Skin epidermis (tissue), 12 donors: ENCODE measurements at regions not wholly inside any gene's neighbourhood (a gene's known extent, or its start where the extent isn't known, plus 50 kb on each side); places are given as distances from the start of the nearest gene placed in this dataset.

Source experiments
- H3K27ac ChIP-seq, 21 experiments: fragments of 200-600 bp; sonication (generic) in 11 of 21; one replicate each; pipeline ENCODE4 v1.5.0; 2020; ENCODE audit warnings: mild to moderate bottlenecking in 3 of 21, inconsistent platforms in 2 of 21, moderate library complexity in 2 of 21
- H3K4me3 ChIP-seq, 7 experiments: fragments of 200-600 bp; sonication (generic) in 2 of 7; one replicate each; pipeline ENCODE4 v1.5.0; 2020; ENCODE audit warnings: inconsistent platforms in 2 of 7, mild to moderate bottlenecking in 2 of 7, moderate library complexity in 1 of 7

DNA sequence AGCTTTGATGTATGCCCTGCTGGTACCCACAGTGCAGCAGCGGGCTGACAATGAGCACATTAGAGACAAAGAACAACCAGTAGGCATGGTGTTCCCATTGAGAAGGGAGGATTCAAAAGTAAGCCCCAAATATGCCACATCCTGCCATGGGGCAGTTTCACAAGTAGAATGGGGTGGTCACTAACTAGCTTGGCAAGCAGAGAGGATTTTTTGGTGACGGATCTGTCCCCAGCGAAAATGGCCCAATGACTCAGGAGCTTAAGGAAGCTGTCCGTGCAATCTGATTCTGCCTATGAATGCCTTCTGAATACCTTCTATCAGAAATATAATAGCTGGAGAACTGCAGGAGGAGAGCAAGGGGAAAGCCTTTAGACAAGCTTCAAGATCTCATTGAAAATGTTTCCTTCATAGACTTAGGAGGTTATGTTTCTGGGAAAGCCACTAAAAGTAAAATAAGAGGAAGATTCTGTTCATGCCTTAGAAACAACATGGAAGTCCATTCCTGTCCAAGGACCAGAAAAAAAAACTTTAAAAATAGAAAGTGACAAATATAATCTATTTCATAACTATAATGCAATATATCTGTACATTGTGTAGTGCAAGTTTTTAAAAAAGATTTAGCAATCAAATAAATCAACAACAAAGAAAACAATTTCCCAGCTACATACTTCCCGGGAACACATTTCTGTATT, 117.5 kb upstream of the SLC14A2 start:
- no peak overlapping the region for H3K4me3 ChIP-seq
- no peak overlapping the region for H3K27ac ChIP-seq

DNA sequence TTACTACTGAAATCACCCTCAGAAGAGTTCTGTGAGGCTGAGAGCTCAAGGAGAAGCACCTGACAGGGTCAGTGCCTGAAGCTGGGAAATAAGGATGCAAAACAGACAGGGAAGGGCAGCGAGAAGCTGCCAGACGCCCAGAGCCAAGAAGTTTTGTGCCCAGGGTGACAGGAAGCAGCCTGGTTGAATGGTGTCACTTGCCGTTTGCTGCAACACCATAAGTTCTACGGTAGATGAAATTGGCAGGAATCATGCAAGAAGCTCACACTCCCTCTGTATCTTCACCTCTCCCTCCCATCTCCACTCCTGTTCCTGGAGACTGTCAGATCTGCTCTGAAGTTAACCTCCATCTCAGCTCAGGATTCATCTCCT, 117.0 kb upstream of the SLC14A2 start:
- Histone ChIP-seq H3K27ac (no peak overlapping the region), H3K4me3 (no peak overlapping the region)

DNA sequence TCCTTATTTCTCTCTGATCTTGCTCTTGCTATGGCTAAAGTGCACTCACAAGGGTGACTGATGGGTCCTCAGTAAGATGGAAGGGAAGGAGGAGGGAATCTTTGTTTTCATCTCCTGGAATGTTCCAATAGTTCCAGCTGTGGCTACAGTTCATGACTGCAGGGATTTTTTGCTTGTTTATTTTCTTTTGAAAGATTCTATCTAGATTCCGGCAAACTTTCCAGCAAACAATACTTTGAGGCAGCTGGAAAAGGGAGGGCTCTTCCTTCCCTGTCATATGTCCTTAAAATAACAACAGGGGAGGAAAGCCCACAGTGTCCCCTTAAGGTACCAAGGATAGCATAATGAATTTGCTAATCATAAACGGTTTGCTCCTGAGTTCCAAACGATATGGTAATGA, 111.3 kb upstream of the SLC14A2 start:
- H3K27ac ChIP-seq = peak overlapping the region in 7 of 21 experiments; percentile 0 to 62 (median 41)

DNA sequence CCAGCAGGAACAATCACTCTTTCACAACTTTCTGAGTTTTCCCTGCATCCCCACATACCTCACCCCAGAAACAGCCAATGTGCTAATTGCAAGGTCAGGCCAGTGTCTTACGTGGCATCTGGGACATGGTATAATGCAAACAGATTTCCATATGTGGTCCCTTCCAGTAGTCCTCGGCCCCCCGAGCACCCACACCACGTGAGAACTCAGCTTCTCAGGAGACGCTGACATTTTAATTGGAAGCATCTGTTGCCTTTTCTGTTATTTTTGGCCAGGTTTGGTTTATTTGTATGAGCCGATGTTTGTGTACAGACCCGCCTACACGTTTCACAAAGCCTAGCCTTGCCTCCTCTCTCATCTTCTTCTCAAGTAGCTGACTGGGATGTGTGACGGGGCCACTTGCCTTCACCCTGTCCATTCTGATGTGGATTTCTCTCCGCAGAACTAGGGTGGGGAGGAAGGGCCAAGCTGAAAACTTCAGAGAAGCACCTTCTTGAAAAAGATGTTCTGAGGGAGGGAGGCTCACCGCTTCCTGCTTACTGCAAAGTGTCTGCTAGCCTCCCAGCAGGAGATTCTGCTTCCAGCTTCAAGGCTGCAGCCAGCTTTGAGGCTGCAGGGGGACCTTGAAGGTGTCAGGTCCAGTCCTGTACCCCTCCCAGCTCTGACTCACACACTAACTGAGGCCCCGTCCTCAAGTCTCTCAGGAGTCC, 109.6 kb upstream of the SLC14A2 start:
- Histone ChIP-seq H3K4me3 (no peak overlapping the region), H3K27ac (peak overlapping the region in 2 of 21 experiments; percentile 13 to 46)

More for the DNA sequence above, 111.3 kb upstream of the SLC14A2 start:
- no peak overlapping the region for H3K4me3 ChIP-seq

DNA sequence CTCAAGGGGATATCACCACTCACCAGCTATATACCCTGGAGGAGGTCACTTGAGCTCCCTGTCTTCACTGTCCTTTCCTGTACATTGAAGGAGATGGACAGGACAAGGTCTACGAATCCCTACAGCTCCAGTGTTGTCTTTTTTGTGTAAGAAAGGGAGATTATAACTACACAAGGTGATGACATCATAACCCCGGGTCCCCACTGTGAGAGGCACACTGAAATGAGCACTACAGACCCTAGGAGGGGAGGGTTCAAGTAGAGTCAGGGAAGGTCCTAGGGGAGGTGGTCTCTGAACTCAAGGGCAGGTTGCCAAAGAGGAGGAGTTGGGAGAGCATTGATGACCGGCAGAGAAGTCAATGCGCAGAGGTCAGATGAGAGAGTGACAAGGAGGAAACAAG, 108.3 kb upstream of the SLC14A2 start:
- Histone ChIP-seq H3K27ac (no peak overlapping the region), H3K4me3 (no peak overlapping the region)

DNA sequence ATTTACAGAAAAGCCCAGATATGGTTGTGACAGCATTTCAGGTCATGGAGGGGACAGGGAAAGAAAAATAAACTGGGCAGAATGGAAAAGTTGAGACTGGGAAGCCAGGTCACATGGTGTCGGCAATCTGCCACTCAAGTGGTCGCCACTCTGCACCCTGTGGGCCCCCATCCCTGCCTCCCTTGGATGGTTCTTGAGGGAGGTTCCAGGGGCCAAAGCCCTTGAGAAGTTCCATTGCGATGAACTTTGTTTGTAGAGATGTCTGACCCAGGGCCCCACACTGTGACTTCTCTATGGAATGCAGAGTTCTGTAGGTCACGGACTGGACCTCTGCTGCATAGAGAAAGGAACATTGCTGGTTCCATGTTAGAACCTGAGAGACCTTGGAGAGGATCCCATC, 105.7 kb upstream of the SLC14A2 start:
- no peak overlapping the region for H3K27ac ChIP-seq
- no peak overlapping the region for H3K4me3 ChIP-seq

DNA sequence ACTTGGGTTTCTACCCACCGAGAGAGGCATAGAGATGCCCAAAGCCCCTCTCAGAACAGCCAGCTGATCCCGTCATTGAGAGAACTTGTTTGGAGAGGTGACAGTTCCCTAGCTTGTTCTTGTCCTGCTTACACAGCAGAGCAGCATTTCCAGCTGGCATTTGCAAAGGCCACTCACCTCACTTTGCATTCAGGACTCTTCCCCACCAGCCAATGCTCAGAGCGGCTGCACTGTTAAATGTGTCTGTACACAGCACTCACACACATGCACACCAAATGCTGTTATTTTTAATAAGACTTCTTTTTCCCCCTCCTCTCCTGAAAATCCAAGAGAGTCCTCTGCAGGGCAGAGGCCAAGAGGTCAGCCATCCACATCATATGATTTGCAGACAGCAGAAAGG, 104.6 kb upstream of the SLC14A2 start:
- Histone ChIP-seq H3K4me3 (no peak overlapping the region), H3K27ac (no peak overlapping the region)

DNA sequence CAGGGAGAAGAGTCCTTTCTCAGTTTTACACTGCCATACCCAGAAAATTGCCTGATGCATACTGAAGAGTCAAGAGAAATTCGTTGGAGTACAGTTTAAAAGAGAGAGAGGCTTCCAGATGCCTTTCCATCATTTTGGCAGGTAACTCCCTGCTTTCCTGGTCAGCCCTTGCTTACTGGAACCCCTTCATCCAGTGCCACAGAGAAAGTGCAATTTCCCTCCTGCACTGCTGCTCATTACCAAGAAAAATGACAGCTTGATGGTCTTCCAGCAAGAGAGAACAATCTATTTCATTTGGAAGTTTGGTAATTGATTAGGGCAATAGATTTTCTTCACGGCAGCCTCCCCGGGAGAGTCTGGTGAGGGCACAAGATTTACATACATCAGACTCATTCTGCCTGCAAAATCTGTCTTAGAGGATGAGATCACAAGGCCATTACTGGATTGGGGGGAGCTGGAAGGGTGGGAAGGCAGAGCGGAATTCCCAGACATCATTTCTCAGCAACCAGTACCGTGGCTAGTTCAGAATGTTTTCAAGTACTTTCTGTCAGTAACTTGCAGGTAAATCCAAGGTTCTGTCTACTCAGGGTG, 102.8 kb upstream of the SLC14A2 start:
- no peak overlapping the region for H3K27ac ChIP-seq

DNA sequence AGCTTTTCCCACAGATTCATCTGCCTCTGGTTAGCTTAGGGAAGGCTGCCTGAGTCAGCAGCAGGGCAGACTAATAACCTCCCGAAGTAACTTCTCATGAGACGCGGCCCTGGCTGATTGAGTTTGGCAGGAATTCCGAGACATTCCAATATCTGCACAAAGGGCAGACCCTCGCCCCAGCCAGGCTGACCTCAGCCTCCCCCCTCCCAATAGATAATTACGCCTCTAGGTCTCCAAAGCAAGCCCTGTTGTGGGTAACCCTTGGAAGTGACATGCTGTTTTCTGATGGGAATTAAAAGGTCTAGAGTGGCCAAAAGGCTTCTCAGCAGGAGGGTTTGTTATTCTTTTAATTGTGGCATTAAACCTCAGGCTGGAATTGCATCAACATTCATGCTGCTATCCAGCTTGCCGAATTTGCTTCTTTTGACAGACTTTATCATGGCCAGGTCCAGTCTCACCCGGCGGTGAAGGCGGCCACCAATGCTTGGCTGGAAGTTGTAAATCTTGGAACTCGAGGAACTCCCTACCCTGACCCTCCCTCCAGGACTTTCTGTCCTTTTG, 98.0 kb upstream of the SLC14A2 start:
- H3K27ac ChIP-seq = peak overlapping the region in 10 of 21 experiments; percentile 16 to 82 (median 46)

More for the DNA sequence above, 102.8 kb upstream of the SLC14A2 start:
- no peak overlapping the region for H3K4me3 ChIP-seq

DNA sequence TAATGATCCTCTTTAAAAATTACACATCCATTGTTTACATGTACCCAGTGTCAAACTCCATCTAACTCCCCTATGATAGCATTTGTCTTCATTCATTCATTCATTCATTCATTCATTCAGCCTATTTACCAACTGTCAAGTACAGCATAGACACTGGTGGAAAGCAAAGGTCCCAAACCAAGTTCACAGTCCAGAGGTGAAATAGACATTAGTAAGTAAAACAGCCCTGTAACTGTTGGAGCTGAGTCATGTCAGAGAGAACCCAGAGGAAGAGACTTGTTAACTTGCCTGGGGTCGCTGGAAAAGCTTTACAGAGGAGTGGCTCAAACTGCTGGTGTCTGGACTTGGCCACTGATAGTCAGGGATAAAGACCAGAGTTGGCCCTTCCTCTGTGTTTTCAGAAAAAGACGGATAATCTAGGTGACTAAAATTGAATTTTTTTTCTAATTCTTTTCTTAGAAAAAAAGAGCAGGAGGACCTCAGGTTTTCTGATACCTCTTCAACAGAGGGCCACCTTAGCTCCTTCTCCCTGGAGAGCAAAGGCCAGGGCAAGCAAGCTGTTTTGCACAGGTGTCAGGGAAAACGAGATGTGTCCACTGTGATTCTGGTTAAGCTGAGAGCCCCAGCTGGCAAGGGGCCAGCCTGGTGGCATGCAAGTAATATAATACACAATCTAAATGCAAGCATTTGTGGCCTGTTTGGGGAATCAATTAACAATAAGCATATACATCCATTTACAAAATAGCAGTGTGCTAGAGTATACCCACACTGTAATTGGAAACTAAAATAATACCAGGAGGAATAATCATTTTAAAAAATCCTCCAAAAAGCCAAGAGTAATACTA, 96.7 kb upstream of the SLC14A2 start:
- no peak overlapping the region for H3K4me3 ChIP-seq
- peak overlapping the region in 5 of 21 experiments; percentile 23 to 82 (median 43) for H3K27ac ChIP-seq

More for the DNA sequence above, 98.0 kb upstream of the SLC14A2 start:
- H3K4me3 ChIP-seq = no peak overlapping the region

DNA sequence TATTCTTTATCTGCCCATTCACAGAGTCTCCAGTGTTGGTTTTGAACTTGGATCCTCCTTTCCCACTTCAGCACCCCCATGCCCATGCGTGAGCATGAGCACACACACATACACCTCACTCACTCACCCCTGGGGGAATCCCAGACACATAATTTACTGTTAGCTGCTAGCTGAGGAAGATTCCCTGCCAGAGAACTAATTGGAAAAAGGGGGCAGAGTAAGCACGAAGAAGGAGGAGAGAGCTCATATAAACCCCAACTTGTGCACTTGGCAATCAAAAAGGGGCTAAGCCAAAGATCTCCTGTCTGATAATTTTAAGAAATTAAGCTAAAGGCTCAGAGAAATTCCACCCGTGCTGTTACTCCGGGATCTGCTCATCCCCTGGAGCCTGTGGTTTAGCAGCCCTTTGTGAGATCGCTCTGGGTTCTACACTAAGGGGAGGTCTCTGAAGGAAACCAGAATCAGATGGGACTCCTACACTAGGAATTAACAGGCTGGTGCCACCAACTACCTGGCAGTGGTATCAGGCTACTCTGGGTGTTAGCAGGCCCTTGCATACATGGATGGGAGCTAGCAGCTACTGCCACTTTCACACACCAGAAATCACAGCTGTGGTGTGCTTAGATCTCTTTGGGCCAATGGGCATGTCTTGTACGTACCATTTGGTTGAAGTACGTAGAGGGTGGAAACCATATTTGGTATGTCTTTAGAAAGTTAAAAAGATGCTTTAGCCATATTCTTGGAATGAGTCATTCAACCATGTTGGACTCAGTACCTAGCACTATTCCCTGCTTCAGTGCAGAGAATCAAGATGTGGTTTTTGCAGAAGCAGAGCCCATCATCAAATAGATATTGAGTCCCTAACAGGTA, 95.6 kb upstream of the SLC14A2 start:
- Histone ChIP-seq H3K27ac (peak overlapping the region in 4 of 21 experiments; percentile 1 to 43 (median 14)), H3K4me3 (no peak overlapping the region)

DNA sequence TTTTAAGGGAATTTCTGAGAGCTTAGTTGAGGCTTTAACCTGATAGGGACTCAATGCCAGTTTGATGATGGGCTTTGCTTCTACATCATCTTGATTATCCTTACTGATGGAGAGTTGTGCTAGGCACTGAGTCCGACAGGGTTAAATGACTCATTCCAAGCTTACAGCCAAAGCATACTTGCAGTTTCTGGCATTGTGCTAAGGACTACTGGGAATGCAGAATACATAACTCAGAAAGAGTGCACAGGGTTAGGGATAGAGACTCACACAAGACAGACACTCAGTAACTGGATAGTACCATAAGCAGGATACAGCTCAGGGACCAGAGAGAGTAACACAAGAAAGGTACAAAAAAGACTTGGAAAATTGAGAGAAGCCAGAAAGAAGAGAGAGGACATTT, 94.1 kb upstream of the SLC14A2 start:
- H3K27ac ChIP-seq = peak overlapping the region in 2 of 21 experiments; percentile 32 to 58

DNA sequence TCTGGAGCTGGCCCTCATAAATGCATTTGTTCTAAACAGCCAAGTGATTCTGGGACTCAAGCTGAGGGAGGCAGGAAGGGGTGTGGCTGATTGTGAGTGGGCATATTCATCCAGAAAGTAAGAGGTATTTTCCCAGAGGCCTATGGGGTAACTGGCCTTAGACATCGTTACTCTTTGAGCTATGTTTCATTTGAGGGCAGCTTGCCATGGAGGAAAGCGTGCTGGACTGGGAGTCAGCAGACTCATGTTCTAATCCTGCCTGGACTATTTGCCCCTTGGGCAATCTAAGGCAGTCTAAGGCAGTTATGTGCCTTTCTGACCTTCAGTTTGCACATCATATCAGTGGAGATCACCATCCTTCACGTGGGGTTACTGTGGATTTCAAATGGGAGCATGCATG, 93.5 kb upstream of the SLC14A2 start:
- peak overlapping the region in 3 of 21 experiments; percentile 32 to 59 (median 58) for H3K27ac ChIP-seq

More for the DNA sequence above, 94.1 kb upstream of the SLC14A2 start:
- no peak overlapping the region for H3K4me3 ChIP-seq

DNA sequence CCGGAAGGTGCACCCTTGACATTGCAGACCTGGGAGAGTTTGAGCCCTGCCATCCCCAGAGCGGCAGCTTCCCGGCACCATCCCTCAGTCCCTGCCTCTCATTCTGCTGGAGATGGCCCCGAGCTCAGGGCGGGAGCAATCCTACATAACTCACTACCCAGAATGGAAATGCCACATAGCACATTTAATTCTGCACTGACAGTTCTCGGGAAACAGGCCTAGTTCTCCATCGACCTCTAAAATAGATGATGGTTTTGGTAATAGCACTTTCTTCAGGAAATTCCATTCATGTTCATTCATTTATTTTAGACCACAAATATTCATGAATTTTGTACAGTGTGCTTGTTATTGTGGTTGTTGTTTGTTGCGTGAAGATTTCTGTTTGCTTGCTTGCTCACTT, 92.9 kb upstream of the SLC14A2 start:
- H3K4me3 ChIP-seq = no peak overlapping the region
- H3K27ac ChIP-seq = peak overlapping the region in 2 of 21 experiments; percentile 58 to 59

More for the DNA sequence above, 93.5 kb upstream of the SLC14A2 start:
- H3K4me3 ChIP-seq = no peak overlapping the region

DNA sequence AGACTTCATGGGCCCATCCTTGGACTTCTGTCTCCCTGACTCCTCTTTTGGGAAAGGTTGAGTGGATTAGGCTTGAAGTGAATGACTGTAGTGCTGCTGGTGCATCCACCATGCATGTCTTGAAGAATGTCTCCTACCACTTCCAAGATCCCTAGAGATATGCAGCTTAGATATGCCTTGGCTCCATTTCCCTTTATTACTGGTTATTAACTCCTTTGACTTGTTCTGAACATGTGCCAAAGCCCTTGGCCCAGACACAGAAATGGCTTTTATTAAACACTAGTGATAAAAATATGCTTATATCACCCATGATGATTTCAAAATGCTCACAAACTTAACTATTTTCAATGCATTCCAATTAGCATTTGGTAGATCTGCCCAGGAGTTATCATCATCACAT, 90.0 kb upstream of the SLC14A2 start:
- Histone ChIP-seq H3K4me3 (no peak overlapping the region), H3K27ac (no peak overlapping the region)

DNA sequence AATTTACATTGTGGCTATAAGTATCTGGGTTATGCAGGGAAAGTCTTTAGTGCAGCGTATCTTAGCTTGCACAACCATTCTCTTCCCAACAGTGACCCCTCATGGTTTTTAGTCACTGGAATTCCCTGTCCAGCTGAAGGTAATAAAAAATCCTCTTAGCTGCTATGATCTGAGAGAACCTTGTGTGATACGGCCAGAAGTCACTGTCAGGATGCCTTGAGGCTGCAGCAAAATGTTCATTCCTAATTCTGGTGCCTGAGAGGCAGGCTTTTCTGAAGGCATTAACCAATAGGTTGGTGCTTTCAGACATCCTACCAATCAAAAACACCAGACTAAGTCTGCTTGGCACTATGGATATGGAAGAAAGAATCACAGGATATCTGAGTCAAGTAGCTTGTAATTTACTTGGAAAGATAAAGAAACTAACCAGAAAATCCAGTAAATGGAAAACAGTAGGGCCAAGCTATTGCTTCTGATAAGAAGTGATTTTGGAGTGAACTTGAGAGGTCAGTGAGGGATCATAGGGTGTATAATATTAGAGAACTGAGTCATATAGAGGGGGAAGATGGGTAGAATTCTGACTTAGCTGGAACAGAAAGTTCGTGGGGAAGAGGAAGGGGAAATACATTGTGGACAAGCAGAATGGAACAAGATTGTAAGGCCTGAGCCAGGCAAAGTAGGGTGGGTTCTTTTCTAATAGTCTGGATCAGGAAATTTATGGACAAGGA, 89.0 kb upstream of the SLC14A2 start:
- no peak overlapping the region for H3K4me3 ChIP-seq
- peak overlapping the region in 1 of 21 experiments; percentile 1 for H3K27ac ChIP-seq

DNA sequence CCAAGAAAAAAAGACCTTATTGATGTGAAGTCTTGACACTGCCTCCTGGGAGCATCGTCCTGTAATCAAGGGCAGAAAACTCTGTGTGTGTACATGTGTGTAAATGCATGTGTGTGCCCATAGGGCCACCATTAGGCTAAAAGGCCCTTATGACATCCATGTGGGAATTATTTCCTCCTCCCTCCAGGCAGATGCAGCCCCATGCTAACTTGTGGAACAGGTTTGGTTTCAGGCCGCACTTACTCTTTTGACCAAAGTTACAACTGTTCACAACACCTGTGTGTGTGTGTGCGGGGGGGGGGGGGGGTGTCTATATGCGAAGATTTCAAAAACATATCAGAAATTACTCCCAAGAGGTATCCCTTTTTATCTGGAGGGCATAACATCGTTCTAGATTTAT, 87.4 kb upstream of the SLC14A2 start:
- no peak overlapping the region for H3K27ac ChIP-seq
- no peak overlapping the region for H3K4me3 ChIP-seq

DNA sequence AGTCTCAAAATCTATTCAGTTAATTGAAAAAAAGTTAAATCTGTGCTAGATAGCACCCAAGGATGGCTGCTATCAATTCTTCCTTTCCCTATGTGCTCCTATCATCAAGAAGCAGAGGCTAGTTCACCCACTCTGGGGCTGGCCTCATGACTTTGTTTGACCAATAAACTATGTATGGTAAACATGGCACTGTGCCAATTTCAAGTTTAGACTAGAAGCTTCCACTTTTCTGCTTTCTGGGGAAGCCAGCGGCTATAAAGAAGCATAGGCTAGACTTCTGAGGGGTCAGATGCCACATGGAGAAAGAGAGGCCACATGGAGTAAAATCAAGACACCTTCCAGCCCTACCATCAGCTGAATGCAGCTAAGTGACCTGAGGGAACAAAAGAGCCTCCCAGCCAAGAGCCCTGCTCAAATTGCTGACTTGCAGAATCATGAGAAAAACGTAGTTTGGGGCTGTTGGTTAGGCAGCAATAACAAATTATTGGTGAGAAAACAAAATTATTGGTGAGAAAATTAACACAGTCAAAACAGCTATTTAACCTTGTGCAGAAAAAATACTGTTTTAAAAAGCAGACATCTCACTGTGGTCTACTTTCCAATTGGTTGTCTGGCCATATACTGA, 86.5 kb upstream of the SLC14A2 start:
- Histone ChIP-seq H3K27ac (no peak overlapping the region), H3K4me3 (no peak overlapping the region)
